H9 (cell line): ENCODE measurements at regions not wholly inside any gene's neighbourhood (a gene's known extent, or its start where the extent isn't known, plus 50 kb on each side); places are given as distances from the start of the nearest gene placed in this dataset.

Experiments
- DNase-seq: peaks from one replicate; pipeline ENCODE4 v3.0.0-alpha.2; 2017
- H2AFZ ChIP-seq: one replicate; pipeline ENCODE4 v1.6.1; 2013; ENCODE audit warnings: mild to moderate bottlenecking, low read length, control low read depth, moderate library complexity
- H2AK5ac ChIP-seq: 2 replicates; pipeline ENCODE4 v1.6.1; 2013; ENCODE audit warnings: low read length, control low read depth, mixed read lengths; ENCODE audit not compliant: insufficient read length
- H2BK120ac ChIP-seq: one replicate; pipeline ENCODE4 v1.6.1; 2013; ENCODE audit warnings: low read depth, mild to moderate bottlenecking, low read length, control low read depth, inconsistent platforms; ENCODE audit not compliant: poor library complexity, severe bottlenecking
- H2BK12ac ChIP-seq: 2 replicates; pipeline ENCODE4 v1.6.1; 2013; ENCODE audit warnings: low read length, control low read depth, mixed read lengths, low read depth; ENCODE audit not compliant: insufficient read length
- H2BK15ac ChIP-seq: 2 replicates; pipeline ENCODE4 v1.6.1; 2013; ENCODE audit warnings: low read depth, low read length, control low read depth
- H2BK20ac ChIP-seq: one replicate; pipeline ENCODE4 v1.6.1; 2013; ENCODE audit warnings: low read depth, mild to moderate bottlenecking, low read length, control low read depth, inconsistent platforms; ENCODE audit not compliant: poor library complexity, severe bottlenecking
- H2BK5ac ChIP-seq: 2 replicates; pipeline ENCODE4 v1.6.1; 2013; ENCODE audit warnings: low read length, control low read depth, mixed read lengths; ENCODE audit not compliant: insufficient read length
- H3K14ac ChIP-seq: 2 replicates; pipeline ENCODE4 v1.6.1; 2013; ENCODE audit warnings: low read length, control low read depth; ENCODE audit not compliant: insufficient read depth
- H3K18ac ChIP-seq: 2 replicates; pipeline ENCODE4 v1.6.1; 2013; ENCODE audit warnings: low read depth, mild to moderate bottlenecking, mixed read lengths, low read length, control low read depth; ENCODE audit not compliant: insufficient read length
- H3K23ac ChIP-seq: 2 replicates; pipeline ENCODE4 v1.6.1; 2013; ENCODE audit warnings: low read length, control low read depth, mixed read lengths, low read depth; ENCODE audit not compliant: insufficient read length
- H3K23me2 ChIP-seq: 2 replicates; pipeline ENCODE4 v1.6.1; 2013; ENCODE audit warnings: low read depth, mild to moderate bottlenecking, mixed read lengths, low read length, control low read depth; ENCODE audit not compliant: insufficient read length, poor library complexity, severe bottlenecking
- H3K27ac ChIP-seq: 2 replicates; pipeline ENCODE4 v1.5.1; 2013; ENCODE audit warnings: low read length, control low read depth, mixed read lengths, low read depth; ENCODE audit not compliant: insufficient read length
- H3K27me3 ChIP-seq: 2 replicates; pipeline ENCODE4 v1.6.1; 2013; ENCODE audit warnings: low read length, control low read depth, inconsistent platforms; ENCODE audit not compliant: insufficient read depth
- H3K4ac ChIP-seq: 2 replicates; pipeline ENCODE4 v1.6.1; 2013; ENCODE audit warnings: low read depth, mild to moderate bottlenecking, control low read depth, inconsistent platforms, low read length, moderate library complexity
- H3K4me1 ChIP-seq: 2 replicates; pipeline ENCODE4 v1.6.1; 2013; ENCODE audit warnings: low read length, control low read depth, inconsistent platforms; ENCODE audit not compliant: insufficient read depth
- H3K4me2 ChIP-seq: 2 replicates; pipeline ENCODE4 v1.6.1; 2013; ENCODE audit warnings: low read length, control low read depth, mixed read lengths; ENCODE audit not compliant: insufficient read length, insufficient read depth
- H3K56ac ChIP-seq: 2 replicates; pipeline ENCODE4 v1.6.1; 2013; ENCODE audit warnings: low read depth, mild to moderate bottlenecking, mixed read lengths, low read length, control low read depth; ENCODE audit not compliant: insufficient read length
- H3K79me1 ChIP-seq: 2 replicates; pipeline ENCODE4 v1.6.1; 2013; ENCODE audit warnings: low read depth, mild to moderate bottlenecking, moderate library complexity, low read length, control low read depth, inconsistent platforms; ENCODE audit not compliant: insufficient read depth, poor library complexity, severe bottlenecking
- H3K79me2 ChIP-seq: 2 replicates; pipeline ENCODE4 v1.6.1; 2013; ENCODE audit warnings: low read length, control low read depth, inconsistent platforms; ENCODE audit not compliant: insufficient read depth
- H3K9ac ChIP-seq: 2 replicates; pipeline ENCODE4 v1.6.1; 2013; ENCODE audit warnings: low read length, control low read depth, mixed read lengths; ENCODE audit not compliant: insufficient read length; ENCODE audit errors: extremely low read depth
- H3K9me3 ChIP-seq: one replicate; pipeline ENCODE4 v1.6.1; 2013; ENCODE audit warnings: low read depth, low read length, inconsistent platforms; ENCODE audit not compliant: control insufficient read depth
- H3T11ph ChIP-seq: one replicate; pipeline ENCODE4 v1.6.1; 2013; ENCODE audit warnings: mild to moderate bottlenecking, low read length, control low read depth, inconsistent platforms
- H4K20me1 ChIP-seq: one replicate; pipeline ENCODE4 v1.6.1; 2013; ENCODE audit not compliant: control insufficient read depth, insufficient read length, insufficient read depth
- H4K5ac ChIP-seq: 2 replicates; pipeline ENCODE4 v1.6.1; 2013; ENCODE audit warnings: low read depth, mild to moderate bottlenecking, mixed read lengths, low read length, control low read depth; ENCODE audit not compliant: insufficient read length
- H4K8ac ChIP-seq: replicated peaks from 2 replicates; pipeline ENCODE4 v1.6.1; 2013; ENCODE audit warnings: low read length, control low read depth, mixed read lengths, low read depth; ENCODE audit not compliant: insufficient read length
- H4K91ac ChIP-seq: 2 replicates; pipeline ENCODE4 v1.6.1; 2013; ENCODE audit warnings: low read depth, mild to moderate bottlenecking, moderate library complexity, mixed read lengths, low read length, control low read depth; ENCODE audit not compliant: insufficient read length
- H3K27ac Mint-ChIP-seq, 3 experiments: 2 replicates in 2 of 3; 3 replicates in 1 of 3; pipeline ENCODE4 v1.8.0; 2020 to 2021; ENCODE audit warnings: mixed read lengths in 3 of 3, mild to moderate bottlenecking in 1 of 3, moderate library complexity in 1 of 3
- H3K27me3 Mint-ChIP-seq: 2 replicates; pipeline ENCODE4 v1.8.0; 2021; ENCODE audit warnings: low read depth, mild to moderate bottlenecking, moderate library complexity, mixed read lengths
- H3K36me3 Mint-ChIP-seq, 3 experiments: 2 replicates in 2 of 3; 3 replicates in 1 of 3; pipeline ENCODE4 v1.8.0; 2020 to 2021; ENCODE audit warnings: low read depth in 3 of 3, mixed read lengths in 3 of 3; ENCODE audit not compliant: insufficient read depth in 1 of 3
- H3K4me1 Mint-ChIP-seq, 2 experiments: 2 replicates each; pipeline ENCODE4 v1.8.0; 2020; ENCODE audit warnings: mixed read lengths in 2 of 2
- H3K4me3 Mint-ChIP-seq, 2 experiments: 2 replicates in 1 of 2; 3 replicates in 1 of 2; pipeline ENCODE4 v1.8.0; 2020 to 2021; ENCODE audit warnings: mild to moderate bottlenecking in 2 of 2, mixed read lengths in 2 of 2, moderate library complexity in 1 of 2
- H3K9me3 Mint-ChIP-seq, 2 experiments: 2 replicates in 1 of 2; 3 replicates in 1 of 2; pipeline ENCODE4 v1.8.0; 2020; ENCODE audit warnings: mild to moderate bottlenecking in 2 of 2, mixed read lengths in 2 of 2, moderate library complexity in 1 of 2
- WGBS: extraction: QIAGEN DNeasy Blood & Tissue Kit; methylation state at CpG from one replicate; pipeline ENCODE4 v1.1.7; 2013; ENCODE audit warnings: missing lambda C conversion rate, low lambda C conversion rate, mixed read lengths; ENCODE audit not compliant: insufficient read length; ENCODE audit errors: extremely low coverage; 5-methylcytosine and 5-hydroxymethylcytosine counted together
- TF ChIP-seq, protein P1 (sequence below): fragments of 200-600 bp; sonication (generic); conservative IDR thresholded peaks from 3 replicates; pipeline ENCODE4 v1.8.0; 2021; ENCODE audit warnings: antibody characterized with exemption, mild to moderate bottlenecking

DNA sequence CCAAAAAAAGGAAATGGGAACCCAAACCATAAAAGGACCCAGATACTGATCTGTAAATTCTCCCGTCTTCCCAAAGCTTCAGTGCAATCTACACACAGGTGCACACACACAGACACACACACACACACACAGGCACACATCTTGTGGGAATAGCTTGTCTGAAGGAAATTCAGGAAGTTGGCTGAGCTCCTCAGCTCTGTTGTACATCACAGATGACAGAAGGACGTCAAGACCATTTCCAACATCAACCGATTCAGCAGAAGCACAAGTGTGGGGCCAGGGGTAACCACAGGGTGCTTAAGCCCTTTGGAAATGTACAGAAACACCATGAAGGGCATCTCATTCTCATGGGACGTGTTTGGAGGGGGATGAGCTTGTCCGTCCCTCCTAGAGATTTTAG, 498.1 kb upstream of the PSMD7 start:
- Histone ChIP-seq H3K9ac (no peak overlapping the region), H3K9me3 (no peaks in the 10 kb centered on the region), H4K5ac (no peak overlapping the region), H4K91ac (no peak overlapping the region), H4K8ac (no peak overlapping the region), H3K18ac (no peak overlapping the region), H2BK120ac (no peak overlapping the region), H3K4me1 (no peaks in the 10 kb centered on the region), H3K27ac (no peak overlapping the region), H3T11ph (no peak overlapping the region), H3K56ac (no peak overlapping the region), H3K4ac (no peak overlapping the region), H3K23me2 (no peaks in the 10 kb centered on the region), H2AK5ac (no peak overlapping the region), H3K79me1 (no peaks in the 10 kb centered on the region), H2BK15ac (no peak overlapping the region), H2BK5ac (no peak overlapping the region), H3K23ac (no peak overlapping the region), H3K79me2 (no peaks in the 10 kb centered on the region), H3K27me3 (no peaks in the 10 kb centered on the region), H3K14ac (no peak overlapping the region), H4K20me1 (no peaks in the 10 kb centered on the region), H2BK20ac (no peak overlapping the region), H3K4me2 (no peak overlapping the region), H2BK12ac (no peak overlapping the region), H2AFZ (no peak overlapping the region)
- Mint-ChIP-seq H3K9me3 (no peaks in the 10 kb centered on the region), H3K36me3 (no peaks in the 10 kb centered on the region), H3K27ac (peak overlapping the region in 1 of 3 experiments; percentile 9; a peak in 1 of 7 replicates), H3K27me3 (no peaks in the 10 kb centered on the region; the same call in none of the 2 replicates), H3K4me1 (peaks cover 4 to 6% of the 10 kb centered on the region in 2 experiments; a peak in 2 of 4 replicates), H3K4me3 (no peak overlapping the region)
- no peak for DNase-seq
- TF ChIP-seq, protein P1, sequence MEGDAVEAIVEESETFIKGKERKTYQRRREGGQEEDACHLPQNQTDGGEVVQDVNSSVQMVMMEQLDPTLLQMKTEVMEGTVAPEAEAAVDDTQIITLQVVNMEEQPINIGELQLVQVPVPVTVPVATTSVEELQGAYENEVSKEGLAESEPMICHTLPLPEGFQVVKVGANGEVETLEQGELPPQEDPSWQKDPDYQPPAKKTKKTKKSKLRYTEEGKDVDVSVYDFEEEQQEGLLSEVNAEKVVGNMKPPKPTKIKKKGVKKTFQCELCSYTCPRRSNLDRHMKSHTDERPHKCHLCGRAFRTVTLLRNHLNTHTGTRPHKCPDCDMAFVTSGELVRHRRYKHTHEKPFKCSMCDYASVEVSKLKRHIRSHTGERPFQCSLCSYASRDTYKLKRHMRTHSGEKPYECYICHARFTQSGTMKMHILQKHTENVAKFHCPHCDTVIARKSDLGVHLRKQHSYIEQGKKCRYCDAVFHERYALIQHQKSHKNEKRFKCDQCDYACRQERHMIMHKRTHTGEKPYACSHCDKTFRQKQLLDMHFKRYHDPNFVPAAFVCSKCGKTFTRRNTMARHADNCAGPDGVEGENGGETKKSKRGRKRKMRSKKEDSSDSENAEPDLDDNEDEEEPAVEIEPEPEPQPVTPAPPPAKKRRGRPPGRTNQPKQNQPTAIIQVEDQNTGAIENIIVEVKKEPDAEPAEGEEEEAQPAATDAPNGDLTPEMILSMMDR, result no peak
- no CpG with 5 or more reads among the region's 5 CpGs for WGBS
